HG02870 (cell line): ENCODE measurements at regions not wholly inside any gene's neighbourhood (a gene's known extent, or its start where the extent isn't known, plus 50 kb on each side); places are given as distances from the start of the nearest gene placed in this dataset.
"Not testable (repeated sequence)": the region's sequence is repeated elsewhere in the genome, so short reads cannot be mapped to it uniquely, and the experiment has no call there.

Experiments
- ATAC-seq: cut with Tn5 transposase; IDR thresholded peaks from one replicate; pipeline ENCODE4 v1.9.1; 2021; ENCODE audit warnings: mild to moderate bottlenecking, moderate library complexity; ENCODE audit not compliant: unreplicated experiment

- ATAC-seq: no peak
Observed at GRCh38 chr5:75002271-75002670, 50.1 kb downstream of the GCNT4 start.

- ATAC-seq: no peak
Observed at GRCh38 chr5:74995926-74996325, 56.4 kb downstream of the GCNT4 start.

- ATAC-seq: no peak
Observed at GRCh38 chr5:74994826-74995225, 57.5 kb downstream of the GCNT4 start.

- no peak for ATAC-seq
Observed at GRCh38 chr5:74993743-74994142, 58.6 kb downstream of the GCNT4 start.

- ATAC-seq: no peak
Observed at GRCh38 chr5:74992791-74993190, 59.6 kb downstream of the GCNT4 start.

- no peak for ATAC-seq
Observed at GRCh38 chr5:74991522-74991921, 60.8 kb downstream of the GCNT4 start.

- no peak for ATAC-seq
Observed at GRCh38 chr5:74990194-74990593, 62.2 kb downstream of the GCNT4 start.

GRCh38 chr5:74988273-74988983, 63.9 kb downstream of the GCNT4 start:
- no peak for ATAC-seq

GRCh38 chr5:74978345-74978744, 74.0 kb downstream of the GCNT4 start:
- ATAC-seq: no peak

- no peak for ATAC-seq
Observed at GRCh38 chr5:74977471-74977870, 74.9 kb downstream of the GCNT4 start.

- no peak for ATAC-seq
Observed at GRCh38 chr5:74976651-74977050, 75.7 kb downstream of the GCNT4 start.

- no peak for ATAC-seq
Observed at GRCh38 chr5:74975582-74975981, 76.8 kb downstream of the GCNT4 start.

GRCh38 chr5:74974451-74975091, 77.8 kb downstream of the GCNT4 start:
- ATAC-seq: no peak

- no peak for ATAC-seq
Observed at GRCh38 chr5:74973694-74974093, 78.7 kb downstream of the GCNT4 start.

- ATAC-seq: no peak
Observed at GRCh38 chr5:74971947-74972460, 80.4 kb downstream of the GCNT4 start.

- ATAC-seq: not testable (repeated sequence)
Observed at GRCh38 chr5:74970891-74971290, 81.5 kb downstream of the GCNT4 start.

- no peak for ATAC-seq
Observed at GRCh38 chr5:74969726-74970125, 82.6 kb downstream of the GCNT4 start.

- ATAC-seq: no peak
Observed at GRCh38 chr5:74966141-74967026, 86.0 kb downstream of the GCNT4 start.

- no peak for ATAC-seq
Observed at GRCh38 chr5:74963407-74963806, 89.0 kb downstream of the GCNT4 start.

GRCh38 chr5:74957906-74958305, 91.7 kb upstream of the FAM169A start:
- ATAC-seq: no peak

GRCh38 chr5:74957029-74957784, 91.0 kb upstream of the FAM169A start:
- no peak for ATAC-seq
